HG03460 (cell line): ENCODE measurements at regions not wholly inside any gene's neighbourhood (a gene's known extent, or its start where the extent isn't known, plus 50 kb on each side); places are given as distances from the start of the nearest gene placed in this dataset.
"Not testable (repeated sequence)": the region's sequence is repeated elsewhere in the genome, so short reads cannot be mapped to it uniquely, and the experiment has no call there.

Source experiments
- ATAC-seq: cut with Tn5 transposase; IDR thresholded peaks from one replicate; pipeline ENCODE4 v1.9.1; 2021; ENCODE audit not compliant: unreplicated experiment

- ATAC-seq: not testable (repeated sequence)
Observed at GRCh38 chr3:197459571-197459970, 96.2 kb downstream of the BDH1 start.

- no peak for ATAC-seq
Observed at GRCh38 chr3:197458906-197459470, 96.8 kb downstream of the BDH1 start.

- no peak for ATAC-seq
Observed at GRCh38 chr3:197458179-197458707, 97.5 kb downstream of the BDH1 start.

- peak; percentile 64 for ATAC-seq
Observed at GRCh38 chr3:197456261-197457091, 99.3 kb downstream of the BDH1 start.

GRCh38 chr3:197454841-197455240, 100.9 kb downstream of the BDH1 start:
- ATAC-seq: not testable (repeated sequence)

- ATAC-seq: no peak
Observed at GRCh38 chr3:197454014-197454413, 101.8 kb downstream of the BDH1 start.

GRCh38 chr3:197450810-197451209, 105.0 kb downstream of the BDH1 start:
- ATAC-seq: no peak

GRCh38 chr3:197450308-197450707, 105.5 kb downstream of the BDH1 start:
- no peak for ATAC-seq

- ATAC-seq: not testable (repeated sequence)
Observed at GRCh38 chr3:197449181-197449580, 106.6 kb downstream of the BDH1 start.

- not testable (repeated sequence) for ATAC-seq
Observed at GRCh38 chr3:197447781-197448180, 108.0 kb downstream of the BDH1 start.

- no peak for ATAC-seq
Observed at GRCh38 chr3:197447057-197447456, 108.7 kb downstream of the BDH1 start.

- ATAC-seq: no peak
Observed at GRCh38 chr3:197446700-197447056, 109.1 kb downstream of the BDH1 start.

- no peak for ATAC-seq
Observed at GRCh38 chr3:197445896-197446699, 109.7 kb downstream of the BDH1 start.

GRCh38 chr3:197444793-197445379, 110.9 kb downstream of the BDH1 start:
- ATAC-seq: no peak

GRCh38 chr3:197443506-197443905, 112.3 kb downstream of the BDH1 start:
- ATAC-seq: no peak

- ATAC-seq: no peak
Observed at GRCh38 chr3:197440717-197441303, 115.0 kb downstream of the BDH1 start.

GRCh38 chr3:197438906-197439305, 116.9 kb downstream of the BDH1 start:
- ATAC-seq: no peak

- no peak for ATAC-seq
Observed at GRCh38 chr3:197435426-197435825, 120.3 kb downstream of the BDH1 start.

- no peak for ATAC-seq
Observed at GRCh38 chr3:197434830-197435229, 120.9 kb downstream of the BDH1 start.

- ATAC-seq: no peak
Observed at GRCh38 chr3:197432384-197433127, 123.2 kb downstream of the BDH1 start.
